SKM-1 (cell line): ENCODE measurements at regions not wholly inside any gene's neighbourhood (a gene's known extent, or its start where the extent isn't known, plus 50 kb on each side); places are given as distances from the start of the nearest gene placed in this dataset.
"Not testable (repeated sequence)": the region's sequence is repeated elsewhere in the genome, so short reads cannot be mapped to it uniquely, and the experiment has no call there.

Experiments used
- DNase-seq: peaks from one replicate; lab custom pipeline; 2025; ENCODE audit not compliant: unreplicated experiment; lab: John Stamatoyannopoulos, UW

DNA sequence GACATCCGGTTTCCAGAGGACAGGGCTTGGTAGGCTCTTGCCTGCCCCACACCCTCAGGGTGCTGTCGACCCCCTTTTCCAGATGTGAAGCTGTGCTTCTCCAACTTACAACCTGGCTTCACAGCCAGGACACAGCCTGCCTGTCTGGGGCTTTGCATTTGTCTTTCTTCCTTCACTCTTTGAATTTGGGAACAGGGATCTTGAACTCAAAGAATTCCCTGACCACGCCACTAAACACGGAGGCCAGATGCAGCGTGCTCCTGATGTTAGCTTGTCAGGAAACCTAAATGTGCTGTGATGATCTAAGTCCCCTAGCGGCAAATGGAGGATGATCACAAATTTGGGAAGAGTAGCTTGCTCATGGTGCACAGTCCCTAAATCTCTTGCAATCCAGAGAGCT is 244.8 kb upstream of the RGMA start:
- no peak for DNase-seq

DNA sequence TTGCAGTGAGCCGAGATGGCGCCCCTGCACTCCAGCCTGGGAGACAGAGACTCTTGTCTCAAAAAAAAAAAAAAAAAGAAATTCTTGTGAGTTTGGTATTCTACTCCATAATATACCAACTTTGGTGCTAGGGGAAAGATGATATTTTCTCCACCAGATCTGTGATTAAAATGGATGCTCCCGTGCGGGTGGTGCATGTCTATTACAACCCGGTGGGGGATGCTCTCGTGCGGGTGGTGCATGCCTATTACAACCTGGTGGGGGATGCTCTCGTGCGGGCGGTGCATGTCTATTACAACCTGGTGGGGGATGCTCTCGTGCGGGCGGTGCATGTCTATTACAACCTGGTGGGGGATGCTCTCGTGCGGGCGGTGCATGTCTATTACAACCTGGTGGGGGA is 244.1 kb upstream of the RGMA start:
- DNase-seq, result not testable (repeated sequence)

DNA sequence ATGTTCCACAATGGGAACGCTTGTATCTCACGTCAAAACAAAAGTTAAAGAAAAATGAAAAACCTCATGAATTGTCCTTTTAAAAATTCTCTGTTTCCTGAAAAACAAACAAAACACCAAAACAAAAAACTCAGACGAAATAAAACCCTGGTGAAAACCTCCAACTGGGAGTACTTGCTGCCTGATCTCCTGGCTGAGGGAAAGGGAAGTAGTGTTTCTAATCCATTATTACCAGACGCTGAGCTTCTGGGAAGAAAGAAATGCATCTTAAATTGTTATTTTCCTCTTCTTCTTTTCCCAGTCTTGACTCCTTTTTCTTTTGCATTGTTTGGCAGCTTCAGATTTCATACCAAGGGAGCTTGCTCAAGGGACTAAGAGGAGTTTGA is 243.2 kb upstream of the RGMA start:
- DNase-seq, result no peak

DNA sequence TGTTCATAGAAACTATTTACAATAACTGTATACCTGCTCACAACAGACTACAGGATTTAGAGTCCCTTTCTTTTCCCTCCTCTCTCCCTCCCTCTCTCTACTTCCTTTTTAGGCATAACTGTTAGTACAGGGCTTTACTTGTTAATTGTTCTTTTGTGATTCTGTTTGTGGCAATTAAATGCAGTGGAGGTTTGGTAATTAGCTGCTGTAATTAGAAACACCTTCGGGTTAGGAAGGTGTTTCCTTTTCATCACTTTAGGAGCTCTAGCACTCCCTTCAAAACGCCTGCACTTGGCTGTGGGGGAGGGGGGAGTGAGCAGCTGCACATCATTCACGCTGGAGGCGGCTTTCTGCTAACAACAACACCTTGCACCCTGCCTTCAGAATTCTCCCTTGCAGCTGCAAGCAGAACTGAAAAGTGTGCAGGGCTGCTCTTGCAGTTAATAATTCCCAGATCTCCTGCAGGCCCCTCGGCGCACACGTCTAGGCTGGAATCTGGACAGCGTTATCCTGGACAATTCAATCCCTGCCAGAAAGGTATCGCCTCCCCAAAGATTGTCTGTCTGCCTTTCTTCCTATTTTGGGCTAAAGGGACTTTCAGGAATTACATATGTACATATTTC is 242.6 kb upstream of the RGMA start:
- DNase-seq, result no peak

GRCh38 chr15:93330912-93331544 is 242.0 kb upstream of the RGMA start:
- no peak for DNase-seq

- no peak for DNase-seq
Observed at GRCh38 chr15:93327364-93327763, 238.4 kb upstream of the RGMA start.

- DNase-seq, result no peak
Observed at GRCh38 chr15:93324186-93324975, 235.4 kb upstream of the RGMA start.

DNA sequence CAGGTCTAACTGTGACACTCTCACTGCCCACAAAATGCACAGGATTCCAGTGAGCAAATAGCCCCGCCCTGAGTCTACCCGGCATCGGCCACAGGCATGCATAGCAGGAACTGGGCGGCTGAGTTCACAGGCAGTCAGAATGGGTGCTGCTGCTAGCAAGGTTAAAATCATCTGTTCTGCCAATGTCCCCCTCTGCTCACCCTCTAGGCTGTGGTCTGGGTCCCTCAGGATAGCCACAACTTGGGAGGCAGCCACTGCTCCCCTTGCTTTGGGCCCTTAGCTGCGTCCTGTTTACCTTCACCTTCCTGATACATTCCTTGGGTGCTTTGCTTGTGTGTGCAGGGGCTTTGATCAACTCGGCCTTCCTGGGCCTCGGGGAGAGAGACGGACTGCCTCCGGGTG is 232.9 kb upstream of the RGMA start:
- DNase-seq, result no peak

- no peak for DNase-seq
Observed at GRCh38 chr15:93319121-93319814, 230.3 kb upstream of the RGMA start.

- no peak for DNase-seq
Observed at GRCh38 chr15:93317772-93318171, 228.8 kb upstream of the RGMA start.

DNA sequence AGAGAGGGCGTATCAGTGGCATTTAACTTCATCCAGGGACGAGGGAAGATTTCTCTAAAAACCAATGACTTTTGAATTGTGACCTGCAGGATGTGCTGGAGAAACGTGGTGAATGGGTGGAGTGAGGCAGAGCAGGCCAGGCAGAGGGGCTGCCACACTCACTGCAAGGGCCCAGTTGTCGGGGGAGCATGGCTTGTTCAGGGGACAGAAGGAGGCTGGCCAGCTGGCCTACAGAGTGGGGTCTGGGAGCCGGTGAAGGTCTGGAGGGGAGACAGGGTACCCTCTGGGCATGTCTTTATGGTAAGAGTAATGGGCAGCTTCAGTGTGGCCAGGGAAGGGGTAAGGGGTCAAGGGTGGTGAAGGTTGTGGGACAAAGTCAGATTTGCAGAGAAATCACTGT is 225.2 kb upstream of the RGMA start:
- DNase-seq, result no peak

DNA sequence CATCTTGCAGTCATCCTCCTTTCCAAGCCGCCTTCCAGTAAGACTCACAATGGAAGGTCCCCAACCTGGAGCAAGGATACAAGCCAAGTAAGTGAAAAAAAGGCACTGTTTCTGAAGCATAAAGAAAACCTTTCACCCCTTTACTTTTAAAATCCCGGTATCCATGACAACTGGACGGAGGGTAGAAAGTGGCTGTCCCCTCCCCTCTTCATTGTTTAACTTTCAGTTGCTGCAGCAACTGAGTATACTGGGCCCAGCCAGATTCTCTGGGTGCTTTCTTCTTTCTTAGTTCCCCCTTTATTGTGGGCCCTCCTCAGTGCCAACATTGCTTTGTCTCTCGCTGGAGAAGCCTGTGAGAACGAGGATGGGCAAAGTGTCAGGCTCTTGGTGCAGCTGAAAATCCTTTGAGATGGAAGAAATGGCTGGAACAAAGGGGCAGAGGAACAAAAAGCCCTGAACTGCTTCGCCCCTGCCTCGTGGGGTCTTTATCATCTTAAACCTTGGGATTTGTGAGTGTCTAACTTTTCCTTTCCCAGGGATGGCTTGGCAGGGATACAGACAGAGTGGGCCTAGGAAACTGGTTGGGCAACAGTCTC is 224.0 kb upstream of the RGMA start:
- DNase-seq, result no peak

DNA sequence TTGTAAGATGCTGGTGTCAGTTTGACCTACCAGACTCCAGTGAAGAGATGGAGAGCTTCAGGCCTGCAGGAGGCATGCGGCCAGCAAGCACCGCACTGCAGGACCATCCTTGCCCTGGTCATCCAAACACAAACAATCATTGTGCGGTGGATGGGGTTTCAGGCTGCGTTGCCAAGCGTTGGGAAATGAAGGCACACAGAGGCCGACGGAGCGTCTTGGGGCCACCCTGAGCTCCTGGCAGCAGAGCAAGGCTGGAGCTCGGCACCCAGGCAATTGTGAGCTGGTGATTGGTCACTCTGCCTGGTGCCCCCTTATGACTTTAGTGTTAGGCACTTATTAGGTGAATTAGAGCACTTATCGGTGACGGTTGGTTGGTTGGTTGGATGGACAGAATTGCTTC is 222.6 kb upstream of the RGMA start:
- no peak for DNase-seq

- no peak for DNase-seq
Observed at GRCh38 chr15:93308026-93308690, 219.1 kb upstream of the RGMA start.

GRCh38 chr15:93307513-93307912 is 218.5 kb upstream of the RGMA start:
- DNase-seq, result no peak

DNA sequence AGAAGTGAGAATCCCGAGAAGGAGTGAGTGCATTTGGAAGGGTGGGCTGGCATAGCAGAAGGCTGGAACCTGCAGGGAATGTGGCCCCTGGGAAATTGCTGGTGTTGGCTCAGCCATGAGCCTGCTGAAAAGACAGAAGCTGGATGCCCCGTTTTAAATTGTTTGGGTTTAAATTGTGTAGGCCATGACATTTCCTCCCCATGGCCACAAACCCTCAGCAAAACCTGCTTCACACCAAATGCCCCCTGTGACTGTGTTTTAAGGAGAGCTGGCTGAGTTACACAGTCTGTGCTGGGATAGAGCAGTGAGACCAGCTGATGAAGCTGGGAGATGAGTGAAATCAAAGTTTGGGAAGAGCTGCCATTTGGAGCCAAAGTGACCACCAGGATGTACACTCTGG is 216.3 kb upstream of the RGMA start:
- DNase-seq, result no peak

DNA sequence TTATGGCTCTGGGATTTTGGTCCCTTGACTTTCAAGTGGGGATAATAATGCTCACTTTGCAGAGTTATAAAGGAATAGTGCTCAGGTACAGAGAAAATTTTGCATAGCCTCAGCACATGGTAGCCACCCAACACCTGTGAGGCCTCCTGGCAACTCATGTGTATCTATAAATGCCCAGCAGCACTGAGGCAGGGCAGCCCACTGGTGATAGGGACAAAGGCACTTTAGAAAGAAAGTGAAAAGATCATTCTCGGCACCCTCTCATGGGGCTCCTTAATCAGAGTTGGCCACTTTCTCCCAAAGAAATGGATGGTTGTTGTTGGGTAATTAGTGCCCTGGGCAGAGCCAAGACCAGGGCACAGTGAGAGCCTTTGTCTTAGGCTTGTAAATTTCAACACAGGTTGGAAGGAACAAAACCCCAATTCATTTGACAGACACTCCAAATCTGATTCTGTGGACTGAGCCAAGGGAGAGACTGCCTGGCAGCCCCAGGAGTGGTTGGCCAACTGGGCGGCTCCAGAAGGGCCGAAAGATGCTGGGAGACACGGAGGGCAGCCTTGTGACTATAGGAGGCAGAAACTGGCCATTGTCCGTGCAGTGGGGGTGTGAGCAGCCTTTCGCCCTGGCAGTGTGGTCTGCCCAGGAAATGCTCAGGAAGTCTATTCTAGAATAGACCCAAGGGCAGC is 213.2 kb upstream of the RGMA start:
- no peak for DNase-seq

- no peak for DNase-seq
Observed at GRCh38 chr15:93300796-93301195, 211.8 kb upstream of the RGMA start.

- DNase-seq, result no peak
Observed at GRCh38 chr15:93299675-93300074, 210.7 kb upstream of the RGMA start.

DNA sequence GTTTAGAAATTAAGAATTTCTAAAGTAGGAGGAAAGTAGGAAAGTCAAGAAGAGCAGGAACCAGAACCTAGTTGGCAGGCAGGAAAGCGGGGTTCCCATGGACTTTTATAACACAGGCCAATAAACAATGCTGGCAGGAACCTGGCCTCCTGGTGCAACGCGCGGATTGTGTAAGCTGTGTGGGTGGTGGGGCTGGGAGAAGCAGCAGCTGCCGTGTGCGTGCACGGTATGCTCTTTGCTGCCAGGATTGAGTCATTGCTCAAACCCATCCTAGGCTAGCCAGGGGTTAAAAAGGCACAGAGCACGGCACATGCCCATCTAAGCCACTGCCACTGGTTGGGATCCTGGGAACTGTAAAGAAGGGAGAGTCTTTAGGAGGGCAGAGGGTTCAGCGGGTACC is 209.9 kb upstream of the RGMA start:
- DNase-seq, result peak; percentile 46
